ENCODE measurements at regions not wholly inside any gene's neighbourhood (a gene's known extent, or its start where the extent isn't known, plus 50 kb on each side); places are given as distances from the start of the nearest gene placed in this dataset.

- in situ Hi-C loops (cut with MboI; ENCODE audit: low sequenced_read_pairs) (no loop called here), dilution Hi-C loops (cut with HindIII; ENCODE audit: low sequenced_read_pairs, unreplicated experiment) (no loop called here), intact Hi-C loops (cut with micrococcal nuclease) (no loop called here)
- H3K23ac ChIP-seq (ENCODE audit: low read depth, low read length) = no peak overlapping the region
- no peak overlapping the region for H2BK20ac ChIP-seq (ENCODE audit: low read depth, low read length)
- no peak overlapping the region for H2AFZ ChIP-seq (replicated peaks; ENCODE audit: low read length, poor library complexity)
- H3K79me1 ChIP-seq (ENCODE audit: low read depth in 1 of 2, low read length in 2 of 2) = no peaks in the 10 kb centered on the region
- no peak overlapping the region for H3K4me2 ChIP-seq (ENCODE audit: low read depth, low read length)
- BruUV-seq (replicated peaks) = no TSS peak
- H2AK9ac ChIP-seq (replicated peaks; ENCODE audit: low read depth, low read length, poor library complexity) = no peak overlapping the region
- no peak overlapping the region for H3K56ac ChIP-seq (ENCODE audit: extremely low read depth, insufficient read depth, low read length)
- no peak overlapping the region for H3K27ac ChIP-seq (ENCODE audit: insufficient read depth, low read length)
- POLR2A ChIA-PET (ENCODE audit: unreplicated experiment) = no interaction called here
- WGBS, 2 experiments (ENCODE audit: extremely low coverage in 2 of 2, insufficient read length in 1 of 2) = 65% methylated on average over 13 of the region's 31 CpGs; no CpG with 5 or more reads in 1 of the 2 experiments
- peaks cover 56% of the 10 kb centered on the region for H3K9me3 ChIP-seq (ENCODE audit: control insufficient read depth, insufficient read depth, low read length)
- H4K91ac ChIP-seq (ENCODE audit: insufficient read depth, low read depth, low read length) = no peak overlapping the region
- no peak overlapping the region for H3K14ac ChIP-seq (replicated peaks; ENCODE audit: low read depth, low read length)
- no peak overlapping the region for H3K4me3 ChIP-seq (ENCODE audit: insufficient read depth, low read depth, low read length)
- no peaks in the 10 kb centered on the region for H3K4me1 ChIP-seq (ENCODE audit: control insufficient read depth, insufficient read depth, low read length)
- DNase-seq = no peak
- no peak overlapping the region for H4K5ac ChIP-seq (ENCODE audit: low read depth, low read length)
- H3K9me1 ChIP-seq (ENCODE audit: insufficient read depth, low read length) = no peaks in the 10 kb centered on the region
- no peaks in the 10 kb centered on the region for H4K20me1 ChIP-seq (ENCODE audit: insufficient read depth, low read length)
- H2BK120ac ChIP-seq (ENCODE audit: low read depth, low read length) = no peak overlapping the region
- H2BK15ac ChIP-seq (ENCODE audit: low read depth, low read length) = no peak overlapping the region
- no peak overlapping the region for H3K9ac ChIP-seq (ENCODE audit: low read depth, low read length)
- no peaks in the 10 kb centered on the region for H3K36me3 ChIP-seq (ENCODE audit: control insufficient read depth, insufficient read depth, low read length)
- no peak overlapping the region for H2AK5ac ChIP-seq (ENCODE audit: low read depth, low read length)
- H4K8ac ChIP-seq (ENCODE audit: low read depth in 2 of 2, low read length in 2 of 2) = no peak overlapping the region
- H3K4ac ChIP-seq (ENCODE audit: low read depth, low read length) = no peak overlapping the region
- no peak overlapping the region for H3K18ac ChIP-seq (ENCODE audit: low read depth, low read length)
- H3K27me3 ChIP-seq (ENCODE audit: control insufficient read depth, insufficient read depth, low read length) = no peaks in the 10 kb centered on the region
- no peak overlapping the region for H2BK5ac ChIP-seq (ENCODE audit: low read depth, low read length, poor library complexity, severe bottlenecking)
- TF ChIP-seq NFE2L2 (IDR thresholded peaks at IDR 0.05; ENCODE audit: low read depth, low read length) (no peak), POLR2A (IDR thresholded peaks at IDR 0.05; ENCODE audit: low read depth, low read length) (no peak), MAFK (IDR thresholded peaks at IDR 0.05; ENCODE audit: low read depth, low read length) (no peak), FOS (IDR thresholded peaks at IDR 0.05; ENCODE audit: low read depth, low read length) (no peak), SMC3 (IDR thresholded peaks at IDR 0.05; ENCODE audit: low read depth, low read length) (no peak), CTCF (conservative IDR thresholded peaks at IDR 0.05; ENCODE audit: low read depth, low read length) (no peak), RCOR1 (IDR thresholded peaks at IDR 0.05; ENCODE audit: insufficient replicate concordance, low read length) (no peak), BHLHE40 (IDR thresholded peaks at IDR 0.05; ENCODE audit: low read depth, low read length) (no peak), MXI1 (IDR thresholded peaks at IDR 0.05; ENCODE audit: borderline replicate concordance, low read depth, low read length) (no peak), RFX5 (IDR thresholded peaks at IDR 0.05; ENCODE audit: low read depth, low read length) (no peak), CHD1 (IDR thresholded peaks at IDR 0.05; ENCODE audit: low read depth, low read length) (no peak), RAD21 (IDR thresholded peaks at IDR 0.05; ENCODE audit: low read length) (no peak)
- TF ChIP-seq, protein P1, sequence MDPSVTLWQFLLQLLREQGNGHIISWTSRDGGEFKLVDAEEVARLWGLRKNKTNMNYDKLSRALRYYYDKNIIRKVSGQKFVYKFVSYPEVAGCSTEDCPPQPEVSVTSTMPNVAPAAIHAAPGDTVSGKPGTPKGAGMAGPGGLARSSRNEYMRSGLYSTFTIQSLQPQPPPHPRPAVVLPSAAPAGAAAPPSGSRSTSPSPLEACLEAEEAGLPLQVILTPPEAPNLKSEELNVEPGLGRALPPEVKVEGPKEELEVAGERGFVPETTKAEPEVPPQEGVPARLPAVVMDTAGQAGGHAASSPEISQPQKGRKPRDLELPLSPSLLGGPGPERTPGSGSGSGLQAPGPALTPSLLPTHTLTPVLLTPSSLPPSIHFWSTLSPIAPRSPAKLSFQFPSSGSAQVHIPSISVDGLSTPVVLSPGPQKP (IDR thresholded peaks at IDR 0.05; ENCODE audit: borderline replicate concordance, low read depth, low read length) = no peak
- CTCF ChIA-PET = no interaction called here
- ATAC-seq (ENCODE audit: low read depth) = no peak
These were observed 72.3 kb upstream of the ACTRT2 start for GRCh38 chr1:2948751-2949680.

All from IMR-90 (cell line).